ENCODE measurements at regions not wholly inside any gene's neighbourhood (a gene's known extent, or its start where the extent isn't known, plus 50 kb on each side); places are given as distances from the start of the nearest gene placed in this dataset.

- Histone ChIP-seq H3K27me3 (ENCODE audit: control insufficient read depth in 3 of 3, insufficient read depth in 3 of 3, low read length in 2 of 3) (no peaks in the 10 kb centered on the region), H3K4me1 (ENCODE audit: control insufficient read depth in 5 of 5, insufficient read depth in 5 of 5, low read length in 5 of 5) (no peaks in the 10 kb centered on the region), H3K36me3 (ENCODE audit: control insufficient read depth in 4 of 4, insufficient read depth in 4 of 4, low read length in 4 of 4) (no peaks in the 10 kb centered on the region), H3K4me3 (no peak overlapping the region), H3K27ac (ENCODE audit: low read depth in 1 of 2, low read length in 1 of 2) (no peak overlapping the region), H3K9me3 (ENCODE audit: control insufficient read depth in 4 of 4, insufficient read depth in 3 of 4, low read length in 3 of 4) (no peaks in the 10 kb centered on the region), H3K9ac (ENCODE audit: insufficient read depth in 1 of 2, low read length in 2 of 2) (no peak overlapping the region)
- no peak for DNase-seq
- TF ChIP-seq, protein P1, sequence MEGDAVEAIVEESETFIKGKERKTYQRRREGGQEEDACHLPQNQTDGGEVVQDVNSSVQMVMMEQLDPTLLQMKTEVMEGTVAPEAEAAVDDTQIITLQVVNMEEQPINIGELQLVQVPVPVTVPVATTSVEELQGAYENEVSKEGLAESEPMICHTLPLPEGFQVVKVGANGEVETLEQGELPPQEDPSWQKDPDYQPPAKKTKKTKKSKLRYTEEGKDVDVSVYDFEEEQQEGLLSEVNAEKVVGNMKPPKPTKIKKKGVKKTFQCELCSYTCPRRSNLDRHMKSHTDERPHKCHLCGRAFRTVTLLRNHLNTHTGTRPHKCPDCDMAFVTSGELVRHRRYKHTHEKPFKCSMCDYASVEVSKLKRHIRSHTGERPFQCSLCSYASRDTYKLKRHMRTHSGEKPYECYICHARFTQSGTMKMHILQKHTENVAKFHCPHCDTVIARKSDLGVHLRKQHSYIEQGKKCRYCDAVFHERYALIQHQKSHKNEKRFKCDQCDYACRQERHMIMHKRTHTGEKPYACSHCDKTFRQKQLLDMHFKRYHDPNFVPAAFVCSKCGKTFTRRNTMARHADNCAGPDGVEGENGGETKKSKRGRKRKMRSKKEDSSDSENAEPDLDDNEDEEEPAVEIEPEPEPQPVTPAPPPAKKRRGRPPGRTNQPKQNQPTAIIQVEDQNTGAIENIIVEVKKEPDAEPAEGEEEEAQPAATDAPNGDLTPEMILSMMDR (IDR thresholded peaks at IDR 0.05; ENCODE audit: control extremely low read depth, extremely low read depth), result no peak
- no peak for ATAC-seq (ENCODE audit: insufficient read depth, low FRiP score)
- 77 to 81% methylated on average over 3 of the region's 3 CpGs for WGBS, 2 donors
Observed at GRCh38 chr1:194279975-194280374, 1093.6 kb upstream of the B3GALT2 start.

- no peak overlapping the region for H3K9ac ChIP-seq (ENCODE audit: insufficient read depth in 1 of 2, low read length in 2 of 2)
- no peaks in the 10 kb centered on the region for H3K27me3 ChIP-seq (ENCODE audit: control insufficient read depth in 3 of 3, insufficient read depth in 3 of 3, low read length in 2 of 3)
- TF ChIP-seq, protein P1 (IDR thresholded peaks at IDR 0.05; ENCODE audit: control extremely low read depth, extremely low read depth), result no peak
- no peaks in the 10 kb centered on the region for H3K9me3 ChIP-seq (ENCODE audit: control insufficient read depth in 4 of 4, insufficient read depth in 3 of 4, low read length in 3 of 4)
- no peaks in the 10 kb centered on the region for H3K4me1 ChIP-seq (ENCODE audit: control insufficient read depth in 5 of 5, insufficient read depth in 5 of 5, low read length in 5 of 5)
- ATAC-seq (ENCODE audit: insufficient read depth, low FRiP score), result no peak
- no peak for DNase-seq
- no peak overlapping the region for H3K27ac ChIP-seq (ENCODE audit: low read depth in 1 of 2, low read length in 1 of 2)
- H3K36me3 ChIP-seq (ENCODE audit: control insufficient read depth in 4 of 4, insufficient read depth in 4 of 4, low read length in 4 of 4), result no peaks in the 10 kb centered on the region
- 96% methylated on average over 6 of the region's 6 CpGs for WGBS, 2 donors
- H3K4me3 ChIP-seq, result no peak overlapping the region
Observed at GRCh38 chr1:194277927-194278326, 1091.5 kb upstream of the B3GALT2 start.

DNA sequence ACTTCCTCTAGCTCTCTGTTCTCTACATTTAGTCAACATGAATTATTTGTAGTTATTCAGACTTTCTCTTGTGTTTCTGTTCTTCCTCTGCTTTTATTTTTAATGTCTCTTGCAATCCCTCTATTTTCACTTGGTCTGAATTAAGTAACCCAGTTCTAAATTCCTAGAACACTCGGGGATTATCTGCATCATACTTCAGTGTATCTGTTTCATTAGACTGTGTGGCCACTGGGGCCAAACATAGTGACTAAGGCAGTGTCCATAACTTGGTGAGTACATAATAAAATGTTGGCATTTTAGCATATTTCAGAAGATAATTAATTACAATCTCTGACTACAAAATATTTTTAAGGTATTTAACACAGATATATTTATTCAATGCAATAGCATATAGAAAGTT lies 1087.2 kb upstream of the B3GALT2 start:
- H3K27ac ChIP-seq (ENCODE audit: low read depth in 1 of 2, low read length in 1 of 2), result no peak overlapping the region
- DNase-seq (no peak), ATAC-seq (ENCODE audit: insufficient read depth, low FRiP score) (no peak)
- no peak overlapping the region for H3K4me3 ChIP-seq
- TF ChIP-seq, protein P1 (IDR thresholded peaks at IDR 0.05; ENCODE audit: control extremely low read depth, extremely low read depth), result no peak
- no peaks in the 10 kb centered on the region for H3K27me3 ChIP-seq (ENCODE audit: control insufficient read depth in 3 of 3, insufficient read depth in 3 of 3, low read length in 2 of 3)
- H3K36me3 ChIP-seq (ENCODE audit: control insufficient read depth in 4 of 4, insufficient read depth in 4 of 4, low read length in 4 of 4), result no peaks in the 10 kb centered on the region
- no peaks in the 10 kb centered on the region for H3K4me1 ChIP-seq (ENCODE audit: control insufficient read depth in 5 of 5, insufficient read depth in 5 of 5, low read length in 5 of 5)
- H3K9me3 ChIP-seq (ENCODE audit: control insufficient read depth in 4 of 4, insufficient read depth in 3 of 4, low read length in 3 of 4), result no peaks in the 10 kb centered on the region
- H3K9ac ChIP-seq (ENCODE audit: insufficient read depth in 1 of 2, low read length in 2 of 2), result no peak overlapping the region
- 82 to 89% methylated on average over 1 of the region's 1 CpG for WGBS, 2 donors

DNA sequence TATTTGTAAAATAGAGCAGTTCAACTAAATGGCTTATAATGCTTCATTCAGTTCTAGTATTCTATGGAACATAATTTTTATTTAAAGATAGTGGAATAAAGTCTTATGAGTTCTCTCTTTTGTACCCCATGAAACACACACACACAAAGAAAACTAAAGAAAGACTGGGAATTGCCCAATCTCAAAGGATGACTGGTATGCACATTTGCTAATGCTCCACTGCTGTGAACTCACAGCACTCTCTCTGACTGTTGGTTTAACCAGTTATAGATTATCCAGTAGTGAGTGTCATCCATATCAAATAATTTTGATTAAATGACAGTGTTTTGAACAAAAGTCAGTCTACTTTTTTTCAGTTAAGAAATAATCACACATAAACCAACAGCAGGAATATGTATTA lies 1082.4 kb upstream of the B3GALT2 start:
- Histone ChIP-seq H3K4me3 (no peak overlapping the region), H3K4me1 (ENCODE audit: control insufficient read depth in 5 of 5, insufficient read depth in 5 of 5, low read length in 5 of 5) (no peaks in the 10 kb centered on the region), H3K36me3 (ENCODE audit: control insufficient read depth in 4 of 4, insufficient read depth in 4 of 4, low read length in 4 of 4) (no peaks in the 10 kb centered on the region), H3K27me3 (ENCODE audit: control insufficient read depth in 3 of 3, insufficient read depth in 3 of 3, low read length in 2 of 3) (no peaks in the 10 kb centered on the region), H3K27ac (ENCODE audit: low read depth in 1 of 2, low read length in 1 of 2) (no peak overlapping the region), H3K9ac (ENCODE audit: insufficient read depth in 1 of 2, low read length in 2 of 2) (no peak overlapping the region), H3K9me3 (ENCODE audit: control insufficient read depth in 4 of 4, insufficient read depth in 3 of 4, low read length in 3 of 4) (peaks cover 0 to 5% (median 0%) of the 10 kb centered on the region in 4 donors)
- DNase-seq, result peak in 1 of 3 donors; percentile 16
- TF ChIP-seq, protein P1 (IDR thresholded peaks at IDR 0.05; ENCODE audit: control extremely low read depth, extremely low read depth), result no peak
- ATAC-seq (ENCODE audit: insufficient read depth, low FRiP score), result no peak

Data from lung (tissue), 11 donors.